K562 (cell line): ENCODE measurements at regions not wholly inside any gene's neighbourhood (a gene's known extent, or its start where the extent isn't known, plus 50 kb on each side); places are given as distances from the start of the nearest gene placed in this dataset.

ENCODE experiments used
- EP300 ChIP-seq: IDR thresholded peaks from 2 replicates; pipeline ENCODE4 v1.6.1; 2012; ENCODE audit warnings: low read length, improper control_type of control experiment
- MAFK ChIP-seq: IDR thresholded peaks from 2 replicates; pipeline ENCODE4 v1.6.1; 2011; ENCODE audit warnings: low read length, improper control_type of control experiment
- POLR2A ChIP-seq: fragments of 450-650 bp; conservative IDR thresholded peaks from 2 replicates; pipeline ENCODE4 v1.6.1; 2016
- POU5F1 ChIP-seq: fragments of 150-350 bp; IDR thresholded peaks from 2 replicates; pipeline ENCODE4 v1.6.1; 2014; ENCODE audit warnings: borderline replicate concordance, low read length, low read depth, mild to moderate bottlenecking; ENCODE audit not compliant: partially characterized antibody
- SAP30 ChIP-seq: fragments of 200-600 bp; sonication (generic); IDR thresholded peaks from 2 replicates; pipeline ENCODE4 v1.6.1; 2012; ENCODE audit warnings: borderline replicate concordance, low read depth, mild to moderate bottlenecking, moderate library complexity, low read length, control low read depth, inconsistent platforms; ENCODE audit not compliant: insufficient read depth, poor library complexity, severe bottlenecking
- TF ChIP-seq, protein P1 (sequence below): fragments of 250-450 bp; sonication (Bioruptor Pico); IDR thresholded peaks from 2 replicates; pipeline ENCODE4 v1.8.0; 2022; ENCODE audit warnings: moderate library complexity, mild to moderate bottlenecking, inconsistent platforms
- TF ChIP-seq, protein P2 (sequence below): fragments of 450-650 bp; formaldehyde crosslinking; IDR thresholded peaks from 2 replicates; pipeline ENCODE4 v1.4.0; 2020; ENCODE audit warnings: mild to moderate bottlenecking
- TF ChIP-seq, protein P3 (sequence below), 3 experiments: IDR thresholded peaks in 2 of 3; conservative IDR thresholded peaks in 1 of 3; 2 replicates each; pipeline ENCODE4 v1.5.1; 2011 to 2012; ENCODE audit warnings: low read length in 3 of 3, mild to moderate bottlenecking in 3 of 3, control low read depth in 2 of 3, improper control_type of control experiment in 1 of 3, inconsistent platforms in 1 of 3, low read depth in 1 of 3, mixed read lengths in 1 of 3, moderate library complexity in 1 of 3; ENCODE audit not compliant: insufficient read depth in 2 of 3

DNA sequence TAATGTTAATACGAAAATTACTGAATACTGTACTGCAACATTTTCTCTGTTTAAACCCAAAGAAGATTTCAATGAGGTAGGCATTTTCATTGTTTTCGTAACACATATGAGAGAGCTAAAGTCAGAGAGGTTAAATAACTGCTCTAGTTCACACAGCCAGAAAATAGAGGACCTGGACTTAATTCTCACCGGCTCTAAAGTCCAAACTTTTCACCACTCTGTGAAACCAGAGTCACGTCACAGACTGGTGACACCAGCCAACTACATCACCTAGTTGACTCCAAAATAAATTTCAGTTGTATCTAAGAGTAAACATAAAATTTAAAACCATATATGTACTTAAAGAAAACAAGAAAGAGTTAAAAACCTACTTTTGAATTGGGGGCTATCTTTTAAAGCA, 146.7 kb downstream of the FCRL5 start:
- TF ChIP-seq, protein P1, sequence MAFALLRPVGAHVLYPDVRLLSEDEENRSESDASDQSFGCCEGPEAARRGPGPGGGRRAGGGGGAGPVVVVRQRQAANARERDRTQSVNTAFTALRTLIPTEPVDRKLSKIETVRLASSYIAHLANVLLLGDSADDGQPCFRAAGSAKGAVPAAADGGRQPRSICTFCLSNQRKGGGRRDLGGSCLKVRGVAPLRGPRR (CRISPR knock-in tag), result no peak
- TF ChIP-seq EP300 (no peak), POU5F1 (no peak), MAFK (no peak), SAP30 (no peak), POLR2A (no peak)
- TF ChIP-seq, protein P2, sequence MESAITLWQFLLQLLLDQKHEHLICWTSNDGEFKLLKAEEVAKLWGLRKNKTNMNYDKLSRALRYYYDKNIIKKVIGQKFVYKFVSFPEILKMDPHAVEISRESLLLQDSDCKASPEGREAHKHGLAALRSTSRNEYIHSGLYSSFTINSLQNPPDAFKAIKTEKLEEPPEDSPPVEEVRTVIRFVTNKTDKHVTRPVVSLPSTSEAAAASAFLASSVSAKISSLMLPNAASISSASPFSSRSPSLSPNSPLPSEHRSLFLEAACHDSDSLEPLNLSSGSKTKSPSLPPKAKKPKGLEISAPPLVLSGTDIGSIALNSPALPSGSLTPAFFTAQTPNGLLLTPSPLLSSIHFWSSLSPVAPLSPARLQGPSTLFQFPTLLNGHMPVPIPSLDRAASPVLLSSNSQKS (CRISPR knock-in tag), result no peak
- TF ChIP-seq, protein P3, sequence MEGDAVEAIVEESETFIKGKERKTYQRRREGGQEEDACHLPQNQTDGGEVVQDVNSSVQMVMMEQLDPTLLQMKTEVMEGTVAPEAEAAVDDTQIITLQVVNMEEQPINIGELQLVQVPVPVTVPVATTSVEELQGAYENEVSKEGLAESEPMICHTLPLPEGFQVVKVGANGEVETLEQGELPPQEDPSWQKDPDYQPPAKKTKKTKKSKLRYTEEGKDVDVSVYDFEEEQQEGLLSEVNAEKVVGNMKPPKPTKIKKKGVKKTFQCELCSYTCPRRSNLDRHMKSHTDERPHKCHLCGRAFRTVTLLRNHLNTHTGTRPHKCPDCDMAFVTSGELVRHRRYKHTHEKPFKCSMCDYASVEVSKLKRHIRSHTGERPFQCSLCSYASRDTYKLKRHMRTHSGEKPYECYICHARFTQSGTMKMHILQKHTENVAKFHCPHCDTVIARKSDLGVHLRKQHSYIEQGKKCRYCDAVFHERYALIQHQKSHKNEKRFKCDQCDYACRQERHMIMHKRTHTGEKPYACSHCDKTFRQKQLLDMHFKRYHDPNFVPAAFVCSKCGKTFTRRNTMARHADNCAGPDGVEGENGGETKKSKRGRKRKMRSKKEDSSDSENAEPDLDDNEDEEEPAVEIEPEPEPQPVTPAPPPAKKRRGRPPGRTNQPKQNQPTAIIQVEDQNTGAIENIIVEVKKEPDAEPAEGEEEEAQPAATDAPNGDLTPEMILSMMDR (IDR thresholded peaks at IDR 0.05 in 2 of 3, conservative IDR thresholded peaks at IDR 0.05 in 1 of 3; ENCODE audit: insufficient read depth in 2 of 3, low read depth in 1 of 3, low read length in 3 of 3), result no peak
